BJ (cell line): ENCODE measurements at regions not wholly inside any gene's neighbourhood (a gene's known extent, or its start where the extent isn't known, plus 50 kb on each side); places are given as distances from the start of the nearest gene placed in this dataset.

Experiments used
- CTCF ChIA-PET: fragments of 350-600 bp; formaldehyde crosslinking; extraction: SDS; loops from one replicate; lab custom pipeline; 2021; ENCODE audit warnings: antibody characterized with exemption, inconsistent platforms; lab: Yijun Ruan, JAX
- POLR2A ChIA-PET: fragments of 300-600 bp; sonication (Branson Sonifier 250); formaldehyde crosslinking; extraction: SDS; loops from one replicate; lab custom pipeline; 2021; ENCODE audit warnings: antibody characterized with exemption; lab: Charles Lee
- DNase-seq: peaks from one replicate; pipeline ENCODE4 v3.0.0-alpha.2; 2011; ENCODE audit warnings: low read depth
- H3K27me3 ChIP-seq: 2 replicates; pipeline ENCODE4 v1.6.0; 2011; ENCODE audit warnings: low read length; ENCODE audit not compliant: control insufficient read depth, insufficient read depth
- H3K36me3 ChIP-seq: 2 replicates; pipeline ENCODE4 v1.5.1; 2011; ENCODE audit warnings: low read length; ENCODE audit not compliant: control insufficient read depth, insufficient read depth
- H3K4me3 ChIP-seq: 2 replicates; pipeline ENCODE4 v1.5.1; 2011; ENCODE audit warnings: low read depth, mild to moderate bottlenecking, control low read depth, low read length
- TF ChIP-seq, protein P1 (sequence below): IDR thresholded peaks from 2 replicates; pipeline ENCODE4 v1.5.1; 2011; ENCODE audit warnings: low read depth, mild to moderate bottlenecking, control low read depth, inconsistent platforms, low read length, moderate library complexity; ENCODE audit not compliant: insufficient read depth

DNA sequence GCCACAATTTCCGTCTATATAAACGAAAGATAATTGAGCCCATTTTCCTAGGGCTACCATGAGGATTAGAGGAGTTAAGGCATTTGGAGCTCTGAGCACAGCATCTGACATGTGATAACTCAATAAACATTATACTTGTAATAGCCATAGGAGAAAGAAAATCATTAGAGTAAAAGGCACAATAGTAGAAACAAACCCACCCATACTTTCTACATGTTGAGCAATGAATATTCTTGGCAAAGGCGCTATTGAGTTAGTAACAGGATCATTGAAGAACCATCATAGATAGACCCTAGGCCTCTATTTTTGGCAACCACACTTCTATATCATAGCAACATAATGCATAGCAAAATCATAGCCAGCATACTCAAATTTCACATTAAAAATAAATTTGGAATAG, 664.1 kb downstream of the NOVA1 start:
- H3K27me3 ChIP-seq: no peaks in the 10 kb centered on the region
- H3K36me3 ChIP-seq: no peaks in the 10 kb centered on the region
- ChIA-PET CTCF (no interaction called here), POLR2A (no interaction called here)
- no peak overlapping the region for H3K4me3 ChIP-seq
- TF ChIP-seq, protein P1, sequence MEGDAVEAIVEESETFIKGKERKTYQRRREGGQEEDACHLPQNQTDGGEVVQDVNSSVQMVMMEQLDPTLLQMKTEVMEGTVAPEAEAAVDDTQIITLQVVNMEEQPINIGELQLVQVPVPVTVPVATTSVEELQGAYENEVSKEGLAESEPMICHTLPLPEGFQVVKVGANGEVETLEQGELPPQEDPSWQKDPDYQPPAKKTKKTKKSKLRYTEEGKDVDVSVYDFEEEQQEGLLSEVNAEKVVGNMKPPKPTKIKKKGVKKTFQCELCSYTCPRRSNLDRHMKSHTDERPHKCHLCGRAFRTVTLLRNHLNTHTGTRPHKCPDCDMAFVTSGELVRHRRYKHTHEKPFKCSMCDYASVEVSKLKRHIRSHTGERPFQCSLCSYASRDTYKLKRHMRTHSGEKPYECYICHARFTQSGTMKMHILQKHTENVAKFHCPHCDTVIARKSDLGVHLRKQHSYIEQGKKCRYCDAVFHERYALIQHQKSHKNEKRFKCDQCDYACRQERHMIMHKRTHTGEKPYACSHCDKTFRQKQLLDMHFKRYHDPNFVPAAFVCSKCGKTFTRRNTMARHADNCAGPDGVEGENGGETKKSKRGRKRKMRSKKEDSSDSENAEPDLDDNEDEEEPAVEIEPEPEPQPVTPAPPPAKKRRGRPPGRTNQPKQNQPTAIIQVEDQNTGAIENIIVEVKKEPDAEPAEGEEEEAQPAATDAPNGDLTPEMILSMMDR: no peak
- no peak for DNase-seq

DNA sequence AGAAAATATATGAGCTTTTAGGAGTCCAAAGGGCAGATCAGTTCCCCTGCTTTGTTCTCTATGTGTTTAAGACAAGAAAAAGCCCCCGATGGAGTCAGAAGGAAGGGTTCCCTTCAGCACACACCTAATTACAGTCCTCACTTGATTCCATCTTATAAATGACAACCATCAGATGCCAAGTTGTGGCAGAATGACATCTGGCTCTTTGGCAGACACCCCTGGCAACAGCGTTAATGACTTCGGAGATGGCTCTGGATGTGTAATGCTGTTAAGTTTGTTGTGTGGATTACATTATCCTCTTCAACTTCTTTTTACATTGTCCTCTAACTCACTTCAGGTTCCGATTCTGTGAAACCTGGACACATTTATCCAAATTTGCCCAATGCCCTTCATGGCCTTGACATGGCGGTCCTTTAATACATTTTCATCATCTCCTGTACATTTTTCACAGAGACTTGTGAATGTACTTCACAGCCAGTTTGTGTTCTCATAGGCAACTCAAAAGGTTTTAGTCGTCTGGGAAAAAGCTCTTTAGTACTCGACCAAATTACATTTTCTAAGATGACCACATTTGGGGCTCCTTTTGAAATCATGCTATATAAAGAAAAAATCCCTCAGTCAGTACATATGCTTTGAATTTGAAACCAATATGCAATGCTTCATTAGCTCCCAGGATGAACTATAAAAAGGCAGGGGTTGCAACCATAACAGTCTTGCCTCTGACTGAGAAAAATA, 667.8 kb downstream of the NOVA1 start:
- POLR2A ChIA-PET: no interaction called here
- Histone ChIP-seq H3K27me3 (no peaks in the 10 kb centered on the region), H3K36me3 (no peaks in the 10 kb centered on the region), H3K4me3 (no peak overlapping the region)
- no peak for DNase-seq
- CTCF ChIA-PET: no interaction called here
- TF ChIP-seq, protein P1: no peak

DNA sequence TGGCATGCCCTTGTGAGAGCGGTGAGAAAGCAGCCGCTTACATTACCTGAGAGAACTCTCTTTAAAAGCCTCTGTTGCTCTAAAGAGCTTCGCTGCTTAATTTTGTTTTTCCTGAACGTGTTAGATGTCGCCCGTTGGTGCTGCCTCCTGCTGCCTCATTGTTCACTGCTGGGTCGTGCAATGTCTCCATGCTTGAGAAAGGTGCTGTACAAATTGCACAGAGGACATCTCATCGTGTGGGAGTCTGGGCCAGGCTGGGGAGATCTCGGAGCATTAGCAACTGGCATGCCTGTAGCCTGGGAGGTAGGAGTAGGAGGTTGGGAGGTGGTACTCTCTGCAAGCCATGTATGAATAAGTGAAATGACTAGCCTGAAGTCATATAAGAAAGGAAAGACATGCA, 686.0 kb downstream of the NOVA1 start:
- CTCF ChIA-PET: no interaction called here

DNA sequence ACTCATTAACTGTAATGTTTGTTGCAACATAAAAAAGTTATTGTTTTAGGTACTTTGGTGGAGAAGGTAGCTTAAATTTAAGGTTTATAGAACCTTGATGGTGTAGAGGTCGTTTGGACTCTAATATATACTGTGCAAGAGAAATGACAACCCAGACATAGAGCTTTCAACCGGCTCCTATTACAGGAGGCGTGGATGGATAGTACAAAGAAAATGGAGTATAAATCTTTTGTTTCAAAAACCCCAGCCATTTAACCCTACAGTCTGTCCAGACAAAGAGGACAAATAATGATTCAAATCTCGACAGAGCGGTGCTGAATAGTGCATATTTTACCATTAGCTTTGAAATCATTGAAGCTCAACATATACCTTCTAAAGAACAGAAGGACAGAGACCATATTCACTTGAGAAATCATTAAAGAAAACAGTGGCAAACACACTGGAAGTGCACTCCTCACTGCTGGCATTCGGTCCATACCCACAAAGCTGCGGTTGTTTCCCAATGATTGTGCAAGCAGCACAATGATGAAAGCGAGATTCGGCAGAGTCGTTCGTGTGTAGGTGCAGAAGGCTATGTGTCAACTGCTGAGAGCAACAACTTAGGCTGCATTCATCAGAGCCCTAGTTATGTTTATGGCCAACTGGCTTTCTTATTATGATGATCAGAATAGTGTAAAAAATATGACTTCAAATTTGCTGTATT, 688.6 kb downstream of the NOVA1 start:
- TF ChIP-seq, protein P1: no peak
- no peaks in the 10 kb centered on the region for H3K36me3 ChIP-seq
- ChIA-PET POLR2A (no interaction called here), CTCF (no interaction called here)
- DNase-seq: no peak
- no peak overlapping the region for H3K4me3 ChIP-seq
- no peaks in the 10 kb centered on the region for H3K27me3 ChIP-seq

More for the DNA sequence above, 686.0 kb downstream of the NOVA1 start:
- H3K4me3 ChIP-seq: no peak overlapping the region
- TF ChIP-seq, protein P1: no peak
- no peaks in the 10 kb centered on the region for H3K36me3 ChIP-seq
- no peak for DNase-seq
- POLR2A ChIA-PET: no interaction called here
- H3K27me3 ChIP-seq: no peaks in the 10 kb centered on the region

DNA sequence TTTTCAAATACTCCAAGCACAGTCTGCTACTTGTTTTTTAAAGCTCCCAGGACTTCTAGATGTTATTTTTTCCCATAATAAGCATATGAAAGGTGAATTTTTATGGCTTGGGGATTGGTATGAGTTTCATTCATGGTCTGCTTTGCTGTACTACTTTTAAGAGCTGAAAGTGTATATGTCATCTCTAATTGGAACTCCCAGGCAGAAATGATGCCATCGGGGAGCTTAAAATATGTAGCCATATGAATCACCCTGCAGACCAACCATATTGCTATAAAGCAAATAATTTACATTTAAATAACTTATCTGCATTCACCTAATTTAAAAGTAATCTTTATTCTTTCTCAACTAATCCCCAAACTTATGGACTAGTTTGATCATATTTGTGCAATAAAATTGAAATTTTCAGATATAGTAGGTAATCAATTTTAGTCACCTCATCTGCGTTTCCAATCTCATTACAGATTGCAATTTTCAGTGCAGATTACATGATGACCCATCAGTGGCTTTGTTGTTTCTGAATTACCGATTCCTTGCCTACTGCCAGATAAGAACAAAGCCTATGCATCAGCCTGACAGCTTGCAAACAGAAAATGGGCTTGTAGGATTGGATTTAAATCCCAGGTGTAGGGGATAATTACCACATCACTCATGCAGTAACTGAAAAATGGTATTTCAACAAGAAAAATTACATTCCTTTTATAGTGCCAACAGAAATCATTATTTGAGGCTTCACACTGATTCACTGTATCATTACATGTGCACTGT, 689.4 kb downstream of the NOVA1 start:
- Histone ChIP-seq H3K27me3 (no peaks in the 10 kb centered on the region), H3K4me3 (no peak overlapping the region), H3K36me3 (no peaks in the 10 kb centered on the region)
- POLR2A ChIA-PET: no interaction called here
- CTCF ChIA-PET: no interaction called here
- TF ChIP-seq, protein P1: no peak
- no peak for DNase-seq
